ENCODE measurements at regions not wholly inside any gene's neighbourhood (a gene's known extent, or its start where the extent isn't known, plus 50 kb on each side); places are given as distances from the start of the nearest gene placed in this dataset.
"Not testable (repeated sequence)": the region's sequence is repeated elsewhere in the genome, so short reads cannot be mapped to it uniquely, and the experiment has no call there.

DNA sequence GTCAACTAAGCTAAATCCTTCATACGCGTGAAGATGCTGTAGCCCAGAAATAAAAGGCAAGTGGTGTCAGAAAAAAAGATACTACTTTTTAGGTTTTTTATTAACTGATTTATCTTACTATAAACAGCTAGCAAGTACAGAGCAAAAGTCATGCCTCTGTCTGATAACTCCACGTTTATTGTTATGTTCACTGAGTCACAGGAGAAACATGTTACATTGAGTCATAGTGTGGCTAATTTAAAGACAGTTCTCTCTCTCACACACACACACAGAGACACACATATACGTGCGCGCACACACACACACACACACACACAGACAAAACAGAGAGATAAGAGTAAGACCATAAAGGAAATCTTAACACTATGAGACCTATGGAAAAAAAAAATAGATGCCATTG, 770.0 kb upstream of the CDH10 start (continued):
- no peak for TF ChIP-seq MYC (IDR thresholded peaks at IDR 0.05; ENCODE audit: borderline replicate concordance, low read length)
- no peak for TF ChIP-seq ZFP36 (IDR thresholded peaks at IDR 0.05; ENCODE audit: borderline replicate concordance, partially characterized antibody)
- TF ChIP-seq, protein P1, sequence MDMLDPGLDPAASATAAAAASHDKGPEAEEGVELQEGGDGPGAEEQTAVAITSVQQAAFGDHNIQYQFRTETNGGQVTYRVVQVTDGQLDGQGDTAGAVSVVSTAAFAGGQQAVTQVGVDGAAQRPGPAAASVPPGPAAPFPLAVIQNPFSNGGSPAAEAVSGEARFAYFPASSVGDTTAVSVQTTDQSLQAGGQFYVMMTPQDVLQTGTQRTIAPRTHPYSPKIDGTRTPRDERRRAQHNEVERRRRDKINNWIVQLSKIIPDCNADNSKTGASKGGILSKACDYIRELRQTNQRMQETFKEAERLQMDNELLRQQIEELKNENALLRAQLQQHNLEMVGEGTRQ (IDR thresholded peaks at IDR 0.05): no peak
- TF ChIP-seq NR3C1 (IDR thresholded peaks at IDR 0.05): no peak
- no peak for TF ChIP-seq ESRRA (IDR thresholded peaks at IDR 0.05; ENCODE audit: borderline replicate concordance, low read length)
- no peak for TF ChIP-seq EHF (CRISPR knock-in tag; IDR thresholded peaks at IDR 0.05)

DNA sequence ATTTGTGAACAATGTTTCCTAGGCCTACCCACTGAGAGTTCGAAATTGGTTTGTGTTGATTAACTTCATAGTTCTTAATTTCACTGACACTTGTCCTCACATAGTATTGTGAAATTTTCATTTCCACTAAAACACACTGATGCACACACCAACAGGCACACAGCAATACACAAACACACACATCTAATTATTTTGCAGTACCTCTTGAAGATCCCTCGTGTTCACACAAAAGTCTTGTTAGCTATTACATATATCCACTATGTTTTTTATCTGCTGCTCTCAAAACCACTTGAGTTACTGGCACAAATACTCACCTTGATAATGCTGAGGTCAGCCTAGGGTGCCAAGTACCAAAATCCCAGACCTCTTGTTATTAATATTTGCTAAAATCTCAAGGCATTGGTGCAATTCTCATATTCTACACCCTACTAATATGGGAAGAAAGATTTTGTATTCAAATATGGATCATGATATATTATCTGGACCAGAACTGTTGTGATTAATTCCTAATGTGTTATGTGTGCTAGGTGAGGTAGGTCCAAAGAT, 767.4 kb upstream of the CDH10 start:
- 12% methylated on average over 2 of the region's 2 CpGs for WGBS (ENCODE audit: missing lambda C conversion rate)
- DNase-seq (ENCODE audit: low read depth in 1 of 2, low spot score in 1 of 2): no peak
- Histone ChIP-seq H3K27ac (no peak overlapping the region), H3K9me3 (no peaks in the 10 kb centered on the region), H3K4me1 (no peaks in the 10 kb centered on the region), H3K4me3 (no peak overlapping the region), H3K4me2 (no peak overlapping the region)
- ChIA-PET POLR2A (no interaction called here), CTCF (no interaction called here)
- no peak for FAIRE-seq
- no peak for ATAC-seq
- TF ChIP-seq, protein P2, sequence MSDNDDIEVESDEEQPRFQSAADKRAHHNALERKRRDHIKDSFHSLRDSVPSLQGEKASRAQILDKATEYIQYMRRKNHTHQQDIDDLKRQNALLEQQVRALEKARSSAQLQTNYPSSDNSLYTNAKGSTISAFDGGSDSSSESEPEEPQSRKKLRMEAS (IDR thresholded peaks at IDR 0.05): no peak
- TF ChIP-seq FOSL2 (IDR thresholded peaks at IDR 0.05) (no peak), FOSL2 (CRISPR knock-in tag; IDR thresholded peaks at IDR 0.05) (no peak), CHD4 (IDR thresholded peaks at IDR 0.05; ENCODE audit: borderline replicate concordance) (no peak), RNF2 (IDR thresholded peaks at IDR 0.05; ENCODE audit: borderline replicate concordance, low read depth) (no peak), CBX8 (IDR thresholded peaks at IDR 0.05) (no peak), NR3C1 (IDR thresholded peaks at IDR 0.05) (no peak), POLR2A (IDR thresholded peaks at IDR 0.05; ENCODE audit: low read length) (no peak), RARB (CRISPR knock-in tag; IDR thresholded peaks at IDR 0.05) (no peak)
- TF ChIP-seq, protein P3, sequence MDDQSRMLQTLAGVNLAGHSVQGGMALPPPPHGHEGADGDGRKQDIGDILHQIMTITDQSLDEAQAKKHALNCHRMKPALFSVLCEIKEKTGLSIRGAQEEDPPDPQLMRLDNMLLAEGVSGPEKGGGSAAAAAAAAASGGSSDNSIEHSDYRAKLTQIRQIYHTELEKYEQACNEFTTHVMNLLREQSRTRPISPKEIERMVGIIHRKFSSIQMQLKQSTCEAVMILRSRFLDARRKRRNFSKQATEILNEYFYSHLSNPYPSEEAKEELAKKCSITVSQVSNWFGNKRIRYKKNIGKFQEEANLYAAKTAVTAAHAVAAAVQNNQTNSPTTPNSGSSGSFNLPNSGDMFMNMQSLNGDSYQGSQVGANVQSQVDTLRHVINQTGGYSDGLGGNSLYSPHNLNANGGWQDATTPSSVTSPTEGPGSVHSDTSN (IDR thresholded peaks at IDR 0.05): no peak

DNA sequence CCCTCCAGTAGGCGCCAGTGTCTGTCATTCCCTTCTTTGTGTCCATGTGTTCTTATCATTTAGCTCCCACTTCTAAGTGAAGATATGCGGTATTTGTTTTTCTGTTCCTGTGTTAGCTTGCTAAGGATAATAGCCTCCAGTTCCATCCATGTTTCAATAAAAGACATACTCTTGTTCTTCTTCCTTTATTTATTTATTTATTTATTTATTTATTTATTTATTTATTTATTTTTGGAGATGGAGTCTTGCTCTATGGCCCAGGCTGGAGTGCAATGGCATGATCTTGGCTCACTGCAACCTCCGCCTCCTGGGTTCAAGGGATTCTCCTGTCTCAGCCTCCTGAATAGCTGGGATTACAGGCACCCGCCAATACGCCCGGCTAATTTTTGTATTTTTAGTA, 762.6 kb upstream of the CDH10 start:
- 79% methylated on average over 6 of the region's 6 CpGs for WGBS (ENCODE audit: missing lambda C conversion rate)
- not testable (repeated sequence) for ATAC-seq

DNA sequence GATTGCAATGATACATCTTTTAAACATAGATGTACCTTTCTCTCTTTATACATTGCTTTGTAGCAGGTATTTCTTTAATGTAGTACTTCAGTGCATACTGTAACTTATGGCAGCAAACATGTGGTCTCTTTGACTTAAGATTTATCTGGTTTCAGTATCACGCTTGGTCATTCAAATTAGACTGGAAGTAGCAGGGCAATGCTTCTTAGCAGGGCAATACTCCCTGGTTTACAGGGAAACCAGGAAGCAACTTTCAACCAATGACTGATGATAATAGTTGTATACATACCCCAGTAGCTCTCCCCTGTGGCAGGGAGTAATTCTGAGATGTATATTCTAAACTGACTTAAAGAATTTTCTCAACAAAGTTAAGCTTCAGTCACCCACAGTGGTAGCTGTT, 761.1 kb upstream of the CDH10 start:
- TF ChIP-seq, protein P4, sequence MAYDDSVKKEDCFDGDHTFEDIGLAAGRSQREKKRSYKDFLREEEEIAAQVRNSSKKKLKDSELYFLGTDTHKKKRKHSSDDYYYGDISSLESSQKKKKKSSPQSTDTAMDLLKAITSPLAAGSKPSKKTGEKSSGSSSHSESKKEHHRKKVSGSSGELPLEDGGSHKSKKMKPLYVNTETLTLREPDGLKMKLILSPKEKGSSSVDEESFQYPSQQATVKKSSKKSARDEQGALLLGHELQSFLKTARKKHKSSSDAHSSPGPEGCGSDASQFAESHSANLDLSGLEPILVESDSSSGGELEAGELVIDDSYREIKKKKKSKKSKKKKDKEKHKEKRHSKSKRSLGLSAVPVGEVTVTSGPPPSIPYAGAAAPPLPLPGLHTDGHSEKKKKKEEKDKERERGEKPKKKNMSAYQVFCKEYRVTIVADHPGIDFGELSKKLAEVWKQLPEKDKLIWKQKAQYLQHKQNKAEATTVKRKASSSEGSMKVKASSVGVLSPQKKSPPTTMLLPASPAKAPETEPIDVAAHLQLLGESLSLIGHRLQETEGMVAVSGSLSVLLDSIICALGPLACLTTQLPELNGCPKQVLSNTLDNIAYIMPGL (CRISPR knock-in tag; IDR thresholded peaks at IDR 0.05; ENCODE audit: borderline replicate concordance): no peak
- TF ChIP-seq JUN (IDR thresholded peaks at IDR 0.05) (no peak), CEBPB (IDR thresholded peaks at IDR 0.05) (no peak), PHF8 (IDR thresholded peaks at IDR 0.05; ENCODE audit: borderline replicate concordance, low read depth) (no peak), RAD21 (conservative IDR thresholded peaks at IDR 0.05 in 1 of 2, IDR thresholded peaks at IDR 0.05 in 1 of 2) (no peak), ZFP36 (IDR thresholded peaks at IDR 0.05; ENCODE audit: borderline replicate concordance, partially characterized antibody) (no peak), EHF (CRISPR knock-in tag; IDR thresholded peaks at IDR 0.05) (no peak)
- TF ChIP-seq, protein P5, sequence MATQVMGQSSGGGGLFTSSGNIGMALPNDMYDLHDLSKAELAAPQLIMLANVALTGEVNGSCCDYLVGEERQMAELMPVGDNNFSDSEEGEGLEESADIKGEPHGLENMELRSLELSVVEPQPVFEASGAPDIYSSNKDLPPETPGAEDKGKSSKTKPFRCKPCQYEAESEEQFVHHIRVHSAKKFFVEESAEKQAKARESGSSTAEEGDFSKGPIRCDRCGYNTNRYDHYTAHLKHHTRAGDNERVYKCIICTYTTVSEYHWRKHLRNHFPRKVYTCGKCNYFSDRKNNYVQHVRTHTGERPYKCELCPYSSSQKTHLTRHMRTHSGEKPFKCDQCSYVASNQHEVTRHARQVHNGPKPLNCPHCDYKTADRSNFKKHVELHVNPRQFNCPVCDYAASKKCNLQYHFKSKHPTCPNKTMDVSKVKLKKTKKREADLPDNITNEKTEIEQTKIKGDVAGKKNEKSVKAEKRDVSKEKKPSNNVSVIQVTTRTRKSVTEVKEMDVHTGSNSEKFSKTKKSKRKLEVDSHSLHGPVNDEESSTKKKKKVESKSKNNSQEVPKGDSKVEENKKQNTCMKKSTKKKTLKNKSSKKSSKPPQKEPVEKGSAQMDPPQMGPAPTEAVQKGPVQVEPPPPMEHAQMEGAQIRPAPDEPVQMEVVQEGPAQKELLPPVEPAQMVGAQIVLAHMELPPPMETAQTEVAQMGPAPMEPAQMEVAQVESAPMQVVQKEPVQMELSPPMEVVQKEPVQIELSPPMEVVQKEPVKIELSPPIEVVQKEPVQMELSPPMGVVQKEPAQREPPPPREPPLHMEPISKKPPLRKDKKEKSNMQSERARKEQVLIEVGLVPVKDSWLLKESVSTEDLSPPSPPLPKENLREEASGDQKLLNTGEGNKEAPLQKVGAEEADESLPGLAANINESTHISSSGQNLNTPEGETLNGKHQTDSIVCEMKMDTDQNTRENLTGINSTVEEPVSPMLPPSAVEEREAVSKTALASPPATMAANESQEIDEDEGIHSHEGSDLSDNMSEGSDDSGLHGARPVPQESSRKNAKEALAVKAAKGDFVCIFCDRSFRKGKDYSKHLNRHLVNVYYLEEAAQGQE (IDR thresholded peaks at IDR 0.05): no peak
- H3K9me3 ChIP-seq: no peaks in the 10 kb centered on the region
- DNase-seq (ENCODE audit: low read depth in 1 of 2, low spot score in 1 of 2) (no peak), ATAC-seq (no peak), FAIRE-seq (no peak)
- ChIA-PET POLR2A (no interaction called here), CTCF (no interaction called here)
- no peak overlapping the region for H3K27ac ChIP-seq
- H3K4me1 ChIP-seq: no peaks in the 10 kb centered on the region
- 35% methylated on average over 1 of the region's 1 CpG for WGBS (ENCODE audit: missing lambda C conversion rate)
- H3K4me2 ChIP-seq: no peak overlapping the region
- no peak overlapping the region for H3K4me3 ChIP-seq

More for the DNA sequence above, 762.6 kb upstream of the CDH10 start:
- H3K4me2 ChIP-seq; H3K4me1 ChIP-seq; FAIRE-seq; H3K9me3 ChIP-seq; H3K27ac ChIP-seq; H3K4me3 ChIP-seq; CTCF ChIA-PET; DNase-seq (ENCODE audit: low read depth in 1 of 2, low spot score in 1 of 2); POLR2A ChIA-PET: not testable (repeated sequence)
- peak; percentile 64 for TF ChIP-seq ZC3H11A (IDR thresholded peaks at IDR 0.05)
